ENCODE measurements at regions not wholly inside any gene's neighbourhood (a gene's known extent, or its start where the extent isn't known, plus 50 kb on each side); places are given as distances from the start of the nearest gene placed in this dataset.

DNA sequence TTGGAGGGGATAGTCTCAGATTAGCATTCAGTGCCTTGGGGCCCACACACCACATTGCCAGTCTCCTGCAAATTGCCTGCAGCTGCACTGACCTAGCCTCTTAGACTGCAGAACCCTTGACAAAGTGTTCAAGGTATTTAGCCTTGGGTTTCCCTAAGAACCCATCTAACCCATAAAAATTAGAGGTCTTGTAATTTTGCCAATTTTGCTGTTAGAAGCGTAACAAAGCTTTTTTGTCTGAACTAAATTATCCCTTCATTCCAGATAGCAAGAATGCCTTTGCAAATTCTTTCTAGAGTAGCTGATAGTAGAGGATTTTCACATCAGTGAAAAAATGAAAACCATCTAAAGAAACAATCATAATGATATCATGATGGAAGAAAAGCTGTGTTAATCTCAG lies 74.0 kb upstream of the CCNG1 start:
- no peak overlapping the region for H2BK120ac ChIP-seq (ENCODE audit: low read depth, low read length)
- no peaks in the 10 kb centered on the region for H3K9me3 ChIP-seq (ENCODE audit: control insufficient read depth, low read length)
- H3K27me3 ChIP-seq (ENCODE audit: control insufficient read depth in 1 of 2, insufficient read depth in 1 of 2, low read length in 2 of 2): no peaks in the 10 kb centered on the region
- no peak overlapping the region for H2AFZ ChIP-seq (ENCODE audit: low read depth, low read length)
- H3K36me3 ChIP-seq (ENCODE audit: control insufficient read depth in 1 of 2, insufficient read depth in 2 of 2, low read depth in 1 of 2, low read length in 2 of 2): no peaks in the 10 kb centered on the region
- H4K8ac ChIP-seq (ENCODE audit: low read length): no peak overlapping the region
- WGBS: no CpG with 5 or more reads among the region's 1 CpG
- no peak overlapping the region for H3K9ac ChIP-seq (ENCODE audit: low read length)
- no peak overlapping the region for H3K4me3 ChIP-seq (ENCODE audit: insufficient read depth in 1 of 2, low read depth in 1 of 2, low read length in 2 of 2)
- no peak for DNase-seq
- no peak overlapping the region for H2AK5ac ChIP-seq (ENCODE audit: low read length, severe bottlenecking)
- no peaks in the 10 kb centered on the region for H3K79me1 ChIP-seq (replicated peaks; ENCODE audit: low read length, poor library complexity, severe bottlenecking)
- no peak overlapping the region for H2BK5ac ChIP-seq (ENCODE audit: low read depth, low read length, poor library complexity, severe bottlenecking)
- H3K4me1 ChIP-seq (ENCODE audit: control insufficient read depth, insufficient read depth, low read depth, low read length): peaks cover 2% of the 10 kb centered on the region
- H3K4me2 ChIP-seq (ENCODE audit: low read length, poor library complexity, severe bottlenecking): no peak overlapping the region
- H3K4ac ChIP-seq (ENCODE audit: low read depth in 1 of 2, low read length in 2 of 2): no peak overlapping the region
- no peak overlapping the region for H4K91ac ChIP-seq (ENCODE audit: low read length)
- no peak overlapping the region for H3K14ac ChIP-seq (ENCODE audit: low read length in 2 of 2)
- H2BK15ac ChIP-seq (ENCODE audit: low read depth, poor library complexity, severe bottlenecking): no peak overlapping the region
- H3K18ac ChIP-seq (ENCODE audit: low read depth in 1 of 2, low read length in 2 of 2): no peak overlapping the region
- no peak overlapping the region for H2BK12ac ChIP-seq (ENCODE audit: low read length in 2 of 2)
- H3K27ac ChIP-seq (ENCODE audit: low read length, poor library complexity, severe bottlenecking): peak overlapping the region; percentile 14
- no peak overlapping the region for H3K23ac ChIP-seq (ENCODE audit: low read length in 2 of 2)

- no peak overlapping the region for H4K8ac ChIP-seq (ENCODE audit: low read length)
- H3K9me3 ChIP-seq (ENCODE audit: control insufficient read depth, low read length): no peaks in the 10 kb centered on the region
- H2AK5ac ChIP-seq (ENCODE audit: low read length, severe bottlenecking): no peak overlapping the region
- H3K23ac ChIP-seq (ENCODE audit: low read length in 2 of 2): no peak overlapping the region
- peaks cover 2% of the 10 kb centered on the region for H3K4me1 ChIP-seq (ENCODE audit: control insufficient read depth, insufficient read depth, low read depth, low read length)
- no peak overlapping the region for H2BK120ac ChIP-seq (ENCODE audit: low read depth, low read length)
- H3K4me2 ChIP-seq (ENCODE audit: low read length, poor library complexity, severe bottlenecking): no peak overlapping the region
- no peak overlapping the region for H3K18ac ChIP-seq (ENCODE audit: low read depth in 1 of 2, low read length in 2 of 2)
- no peak overlapping the region for H2BK15ac ChIP-seq (ENCODE audit: low read depth, poor library complexity, severe bottlenecking)
- DNase-seq: no peak
- no peak overlapping the region for H4K91ac ChIP-seq (ENCODE audit: low read length)
- no peaks in the 10 kb centered on the region for H3K36me3 ChIP-seq (ENCODE audit: control insufficient read depth in 1 of 2, insufficient read depth in 2 of 2, low read depth in 1 of 2, low read length in 2 of 2)
- H2BK12ac ChIP-seq (ENCODE audit: low read length in 2 of 2): no peak overlapping the region
- no peak overlapping the region for H2AFZ ChIP-seq (ENCODE audit: low read depth, low read length)
- H3K4me3 ChIP-seq (ENCODE audit: insufficient read depth in 1 of 2, low read depth in 1 of 2, low read length in 2 of 2): no peak overlapping the region
- H3K27me3 ChIP-seq (ENCODE audit: control insufficient read depth in 1 of 2, insufficient read depth in 1 of 2, low read length in 2 of 2): no peaks in the 10 kb centered on the region
- H3K27ac ChIP-seq (ENCODE audit: low read length, poor library complexity, severe bottlenecking): no peak overlapping the region
- no peak overlapping the region for H3K14ac ChIP-seq (ENCODE audit: low read length in 2 of 2)
- H2BK5ac ChIP-seq (ENCODE audit: low read depth, low read length, poor library complexity, severe bottlenecking): no peak overlapping the region
- no peak overlapping the region for H3K4ac ChIP-seq (ENCODE audit: low read depth in 1 of 2, low read length in 2 of 2)
- no peaks in the 10 kb centered on the region for H3K79me1 ChIP-seq (replicated peaks; ENCODE audit: low read length, poor library complexity, severe bottlenecking)
- H3K9ac ChIP-seq (ENCODE audit: low read length): no peak overlapping the region
Observed at GRCh38 chr5:163366757-163367156, 70.6 kb upstream of the CCNG1 start.

- DNase-seq: no peak
- no peak overlapping the region for H2BK5ac ChIP-seq (ENCODE audit: low read depth, low read length, poor library complexity, severe bottlenecking)
- WGBS: no CpG with 5 or more reads among the region's 1 CpG
Observed at GRCh38 chr5:163369776-163370385, 67.5 kb upstream of the CCNG1 start.

GRCh38 chr5:163373436-163374084 lies 63.8 kb upstream of the CCNG1 start:
- Histone ChIP-seq H2BK5ac (ENCODE audit: low read depth, low read length, poor library complexity, severe bottlenecking) (no peak overlapping the region), H2AFZ (ENCODE audit: low read depth, low read length) (no peak overlapping the region), H3K27me3 (ENCODE audit: control insufficient read depth in 1 of 2, insufficient read depth in 1 of 2, low read length in 2 of 2) (no peaks in the 10 kb centered on the region), H3K9me3 (ENCODE audit: control insufficient read depth, low read length) (no peaks in the 10 kb centered on the region), H2BK12ac (ENCODE audit: low read length in 2 of 2) (no peak overlapping the region), H3K18ac (ENCODE audit: low read depth in 1 of 2, low read length in 2 of 2) (no peak overlapping the region), H3K36me3 (ENCODE audit: control insufficient read depth in 1 of 2, insufficient read depth in 2 of 2, low read depth in 1 of 2, low read length in 2 of 2) (no peaks in the 10 kb centered on the region), H3K9ac (ENCODE audit: low read length) (no peak overlapping the region), H3K14ac (ENCODE audit: low read length in 2 of 2) (no peak overlapping the region), H3K23ac (ENCODE audit: low read length in 2 of 2) (no peak overlapping the region), H3K4me1 (ENCODE audit: control insufficient read depth, insufficient read depth, low read depth, low read length) (peaks cover 4% of the 10 kb centered on the region), H3K4me3 (ENCODE audit: insufficient read depth in 1 of 2, low read depth in 1 of 2, low read length in 2 of 2) (no peak overlapping the region), H3K4ac (ENCODE audit: low read depth in 1 of 2, low read length in 2 of 2) (no peak overlapping the region), H4K8ac (ENCODE audit: low read length) (no peak overlapping the region), H2AK5ac (ENCODE audit: low read length, severe bottlenecking) (no peak overlapping the region), H2BK120ac (ENCODE audit: low read depth, low read length) (no peak overlapping the region), H3K4me2 (ENCODE audit: low read length, poor library complexity, severe bottlenecking) (no peak overlapping the region), H2BK15ac (ENCODE audit: low read depth, poor library complexity, severe bottlenecking) (no peak overlapping the region), H3K27ac (ENCODE audit: low read length, poor library complexity, severe bottlenecking) (peak overlapping the region; percentile 26), H4K91ac (ENCODE audit: low read length) (no peak overlapping the region), H3K79me1 (replicated peaks; ENCODE audit: low read length, poor library complexity, severe bottlenecking) (no peaks in the 10 kb centered on the region)
- 64% methylated on average over 1 of the region's 2 CpGs for WGBS
- no peak for DNase-seq

More at GRCh38 chr5:163369776-163370385, 67.5 kb upstream of the CCNG1 start:
- Histone ChIP-seq H3K27me3 (ENCODE audit: control insufficient read depth in 1 of 2, insufficient read depth in 1 of 2, low read length in 2 of 2) (no peaks in the 10 kb centered on the region), H3K27ac (ENCODE audit: low read length, poor library complexity, severe bottlenecking) (no peak overlapping the region), H4K8ac (ENCODE audit: low read length) (no peak overlapping the region), H3K4me2 (ENCODE audit: low read length, poor library complexity, severe bottlenecking) (no peak overlapping the region), H3K36me3 (ENCODE audit: control insufficient read depth in 1 of 2, insufficient read depth in 2 of 2, low read depth in 1 of 2, low read length in 2 of 2) (no peaks in the 10 kb centered on the region), H3K79me1 (replicated peaks; ENCODE audit: low read length, poor library complexity, severe bottlenecking) (no peaks in the 10 kb centered on the region), H2BK120ac (ENCODE audit: low read depth, low read length) (no peak overlapping the region), H3K18ac (ENCODE audit: low read depth in 1 of 2, low read length in 2 of 2) (no peak overlapping the region), H2BK15ac (ENCODE audit: low read depth, poor library complexity, severe bottlenecking) (no peak overlapping the region), H3K4ac (ENCODE audit: low read depth in 1 of 2, low read length in 2 of 2) (no peak overlapping the region), H4K91ac (ENCODE audit: low read length) (no peak overlapping the region), H2BK12ac (ENCODE audit: low read length in 2 of 2) (no peak overlapping the region), H3K9me3 (ENCODE audit: control insufficient read depth, low read length) (no peaks in the 10 kb centered on the region), H3K4me3 (ENCODE audit: insufficient read depth in 1 of 2, low read depth in 1 of 2, low read length in 2 of 2) (no peak overlapping the region), H3K4me1 (ENCODE audit: control insufficient read depth, insufficient read depth, low read depth, low read length) (no peaks in the 10 kb centered on the region), H2AK5ac (ENCODE audit: low read length, severe bottlenecking) (no peak overlapping the region), H3K23ac (ENCODE audit: low read length in 2 of 2) (no peak overlapping the region), H3K9ac (ENCODE audit: low read length) (no peak overlapping the region), H3K14ac (ENCODE audit: low read length in 2 of 2) (no peak overlapping the region), H2AFZ (ENCODE audit: low read depth, low read length) (no peak overlapping the region)
